AG04450 (cell line): ENCODE measurements at regions not wholly inside any gene's neighbourhood (a gene's known extent, or its start where the extent isn't known, plus 50 kb on each side); places are given as distances from the start of the nearest gene placed in this dataset.
A peak's percentile ranks its signal among the peaks of the same experiment; 100 is the strongest.

ENCODE experiments used
- CTCF ChIA-PET: fragments of 300-600, 350-600 bp; formaldehyde crosslinking; extraction: SDS; loops from one replicate; lab custom pipeline; 2022; ENCODE audit warnings: antibody characterized with exemption, inconsistent platforms; lab: Charles Lee
- POLR2A ChIA-PET: fragments of 350-600 bp; formaldehyde crosslinking; extraction: SDS; loops from one replicate; lab custom pipeline; 2021; ENCODE audit warnings: antibody characterized with exemption, inconsistent platforms; lab: Yijun Ruan, JAX
- DNase-seq: peaks from one replicate; pipeline ENCODE4 v3.0.0-alpha.2; 2011; ENCODE audit warnings: low read depth, low spot score
- H3K27ac ChIP-seq: one replicate; pipeline ENCODE4 v1.5.1; 2012; ENCODE audit warnings: low read depth, low read length, control low read depth
- H3K27me3 ChIP-seq: one replicate; pipeline ENCODE4 v1.6.0; 2012; ENCODE audit warnings: low read length; ENCODE audit not compliant: control insufficient read depth, insufficient read depth
- H3K4me3 ChIP-seq: 2 replicates; pipeline ENCODE4 v1.5.1; 2011; ENCODE audit warnings: mild to moderate bottlenecking, low read depth, low read length, control low read depth
- H3K9me3 ChIP-seq: 2 replicates; pipeline ENCODE4 v1.5.1; 2012; ENCODE audit warnings: low read length; ENCODE audit not compliant: control insufficient read depth, insufficient read depth
- TF ChIP-seq, protein P1 (sequence below): IDR thresholded peaks from 2 replicates; pipeline ENCODE4 v1.5.1; 2011; ENCODE audit warnings: low read depth, low read length, control low read depth, inconsistent platforms

DNA sequence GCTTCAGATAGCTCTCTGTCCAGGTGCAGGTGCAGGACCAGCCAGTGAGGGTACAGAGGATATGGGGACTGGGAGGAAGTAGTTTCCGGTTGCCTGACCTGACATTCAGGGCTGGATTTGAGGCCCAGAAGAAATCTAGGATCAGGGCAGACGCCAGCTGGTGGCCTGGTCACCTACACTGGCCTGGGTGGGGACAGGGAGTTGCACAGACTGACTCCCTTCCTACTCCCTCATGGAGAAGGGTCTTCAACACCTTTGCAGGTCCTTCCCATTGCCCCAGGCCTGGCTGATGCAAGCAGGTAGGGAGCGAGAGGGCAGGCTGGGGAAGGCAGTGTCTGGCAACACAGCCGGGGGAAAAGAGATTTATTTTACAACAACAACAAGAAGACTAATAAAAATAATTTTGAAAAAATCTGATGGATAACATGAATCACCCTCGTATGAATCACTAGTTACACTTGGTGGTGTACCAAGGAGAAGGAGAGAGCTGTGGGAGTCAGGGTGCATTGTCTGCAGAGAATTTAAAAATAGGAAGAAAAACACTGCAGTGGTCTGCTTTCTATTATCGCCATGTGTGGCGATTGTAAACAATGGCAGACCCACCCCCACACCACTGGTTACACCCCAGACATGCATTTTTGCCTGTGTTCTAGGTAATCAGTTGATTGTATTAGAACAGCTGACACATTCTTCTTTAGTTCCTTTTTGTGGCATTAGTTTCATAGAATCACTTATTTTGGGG, 62.3 kb upstream of the SNX9 start:
- no peaks in the 10 kb centered on the region for H3K27me3 ChIP-seq
- H3K4me3 ChIP-seq = no peak overlapping the region
- H3K9me3 ChIP-seq = no peaks in the 10 kb centered on the region
- TF ChIP-seq, protein P1, sequence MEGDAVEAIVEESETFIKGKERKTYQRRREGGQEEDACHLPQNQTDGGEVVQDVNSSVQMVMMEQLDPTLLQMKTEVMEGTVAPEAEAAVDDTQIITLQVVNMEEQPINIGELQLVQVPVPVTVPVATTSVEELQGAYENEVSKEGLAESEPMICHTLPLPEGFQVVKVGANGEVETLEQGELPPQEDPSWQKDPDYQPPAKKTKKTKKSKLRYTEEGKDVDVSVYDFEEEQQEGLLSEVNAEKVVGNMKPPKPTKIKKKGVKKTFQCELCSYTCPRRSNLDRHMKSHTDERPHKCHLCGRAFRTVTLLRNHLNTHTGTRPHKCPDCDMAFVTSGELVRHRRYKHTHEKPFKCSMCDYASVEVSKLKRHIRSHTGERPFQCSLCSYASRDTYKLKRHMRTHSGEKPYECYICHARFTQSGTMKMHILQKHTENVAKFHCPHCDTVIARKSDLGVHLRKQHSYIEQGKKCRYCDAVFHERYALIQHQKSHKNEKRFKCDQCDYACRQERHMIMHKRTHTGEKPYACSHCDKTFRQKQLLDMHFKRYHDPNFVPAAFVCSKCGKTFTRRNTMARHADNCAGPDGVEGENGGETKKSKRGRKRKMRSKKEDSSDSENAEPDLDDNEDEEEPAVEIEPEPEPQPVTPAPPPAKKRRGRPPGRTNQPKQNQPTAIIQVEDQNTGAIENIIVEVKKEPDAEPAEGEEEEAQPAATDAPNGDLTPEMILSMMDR = no peak
- ChIA-PET POLR2A (interaction anchor here (1.0 kb wide), 2 partner anchors 113 to 300 kb away, joined by 3 read pairs; no protein-coding TSS in a partner anchor), CTCF (interaction anchor here (1.1 to 2.3 kb wide), 2 partner anchors 113 to 312 kb away, joined by 4 to 10 read pairs; no protein-coding TSS in a partner anchor)
- H3K27ac ChIP-seq = peak overlapping the region; percentile 90
- peak; percentile 37 for DNase-seq

- Histone ChIP-seq H3K9me3 (no peaks in the 10 kb centered on the region), H3K27ac (peak overlapping the region; percentile 90), H3K27me3 (no peaks in the 10 kb centered on the region), H3K4me3 (no peak overlapping the region)
- CTCF ChIA-PET = interaction anchor here (1.1 to 2.3 kb wide), 2 partner anchors 112 to 311 kb away, joined by 4 to 10 read pairs; no protein-coding TSS in a partner anchor
- POLR2A ChIA-PET = interaction anchor here (1.0 kb wide), 2 partner anchors 112 to 299 kb away, joined by 3 read pairs; no protein-coding TSS in a partner anchor
- TF ChIP-seq, protein P1 = no peak
- DNase-seq = no peak
Observed at GRCh38 chr6:157761331-157761921, 61.6 kb upstream of the SNX9 start.

- H3K27me3 ChIP-seq = no peaks in the 10 kb centered on the region
- TF ChIP-seq, protein P1 = no peak
- no peak overlapping the region for H3K27ac ChIP-seq
- H3K9me3 ChIP-seq = no peaks in the 10 kb centered on the region
- DNase-seq = no peak
- ChIA-PET POLR2A (no interaction called here), CTCF (interaction anchor here (0.6 to 2.3 kb wide), 7 partner anchors 41 to 447 kb away, joined by 3 to 10 read pairs (median 5); no protein-coding TSS in a partner anchor)
- no peak overlapping the region for H3K4me3 ChIP-seq
Observed at GRCh38 chr6:157761926-157762325, 61.1 kb upstream of the SNX9 start.

DNA sequence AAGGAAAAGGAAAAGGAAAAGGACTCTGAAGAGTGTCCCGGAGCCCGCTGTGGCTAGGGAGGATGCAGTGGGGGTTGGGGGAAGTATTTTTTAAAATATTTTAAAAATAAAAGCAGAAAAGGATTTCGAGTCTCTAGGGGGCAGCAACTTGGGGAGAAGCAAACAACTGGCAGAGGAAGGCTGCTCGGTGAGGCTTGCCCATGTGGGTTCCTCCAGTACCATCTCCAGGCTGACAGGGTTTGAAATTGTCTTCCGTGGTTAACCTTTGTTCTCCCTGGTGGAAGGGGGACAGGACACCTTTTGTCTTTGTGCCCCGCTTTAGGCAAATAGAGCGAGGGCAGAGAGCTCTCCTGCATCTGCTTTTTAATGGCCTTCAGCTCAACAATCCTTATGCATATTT, 60.4 kb upstream of the SNX9 start:
- ChIA-PET POLR2A (no interaction called here), CTCF (interaction anchor here (0.6 to 2.3 kb wide), 6 partner anchors 40 to 447 kb away, joined by 3 to 10 read pairs (median 6); no protein-coding TSS in a partner anchor)
- Histone ChIP-seq H3K4me3 (no peak overlapping the region), H3K27ac (no peak overlapping the region), H3K27me3 (no peaks in the 10 kb centered on the region), H3K9me3 (no peaks in the 10 kb centered on the region)
- TF ChIP-seq, protein P1 = peak; percentile 23; the same call in 1 of the 2 replicates
- DNase-seq = no peak
